Caco-2 (cell line): ENCODE measurements at regions not wholly inside any gene's neighbourhood (a gene's known extent, or its start where the extent isn't known, plus 50 kb on each side); places are given as distances from the start of the nearest gene placed in this dataset.

Source experiments
- BruUV-seq: library from RNA; stranded (reverse); fragments of 400-500 nt; replicated peaks from 2 replicates; lab custom pipeline; 2021; lab: Mats Ljungman, UMichigan
- CTCF ChIA-PET: fragments of 300-600 bp; sonication (Branson Sonifier 250); formaldehyde crosslinking; loops from one replicate; lab custom pipeline; 2022; ENCODE audit warnings: antibody characterized with exemption; lab: Charles Lee
- POLR2A ChIA-PET: fragments of 300-600 bp; sonication (Branson Sonifier 250); formaldehyde crosslinking; loops from one replicate; lab custom pipeline; 2022; ENCODE audit warnings: antibody characterized with exemption; lab: Charles Lee
- DNase-seq, 2 experiments: peaks; one replicate each; pipeline versions ENCODE4 v3.0.0 to v3.0.0-alpha.2; 2020 to 2022
- H3K27me3 ChIP-seq: replicated peaks from 2 replicates; pipeline ENCODE4 v1.6.0; 2011; ENCODE audit warnings: low read length; ENCODE audit not compliant: control insufficient read depth, insufficient read depth
- H3K36me3 ChIP-seq: 2 replicates; pipeline ENCODE4 v1.5.1; 2011; ENCODE audit warnings: low read length; ENCODE audit not compliant: control insufficient read depth, insufficient read depth
- H3K4me1 ChIP-seq: fragments of 250-450 bp; sonication (Bioruptor Pico); 2 replicates; pipeline ENCODE4 v1.5.1; 2020; ENCODE audit warnings: mild to moderate bottlenecking
- H3K4me3 ChIP-seq: 2 replicates; pipeline ENCODE4 v1.5.1; 2011; ENCODE audit warnings: low read depth, mild to moderate bottlenecking, control low read depth, low read length
- H3K9me3 ChIP-seq: fragments of 250-450 bp; sonication (Bioruptor Pico); 2 replicates; pipeline ENCODE4 v1.5.1; 2020; ENCODE audit warnings: mild to moderate bottlenecking, moderate library complexity
- H3K27ac Mint-ChIP-seq: one replicate; pipeline ENCODE4 v1.8.0; 2022; ENCODE audit warnings: mixed read lengths; ENCODE audit not compliant: unreplicated experiment
- H3K27me3 Mint-ChIP-seq: one replicate; pipeline ENCODE4 v1.8.0; 2022; ENCODE audit warnings: mixed read lengths; ENCODE audit not compliant: insufficient read depth, unreplicated experiment
- H3K36me3 Mint-ChIP-seq: one replicate; pipeline ENCODE4 v1.8.0; 2022; ENCODE audit warnings: mild to moderate bottlenecking, mixed read lengths; ENCODE audit not compliant: insufficient read depth, unreplicated experiment
- H3K4me1 Mint-ChIP-seq: one replicate; pipeline ENCODE4 v1.8.0; 2022; ENCODE audit warnings: low read depth, mixed read lengths; ENCODE audit not compliant: unreplicated experiment
- H3K4me3 Mint-ChIP-seq: one replicate; pipeline ENCODE4 v1.8.0; 2022; ENCODE audit warnings: mild to moderate bottlenecking, moderate library complexity, mixed read lengths; ENCODE audit not compliant: unreplicated experiment
- H3K9me3 Mint-ChIP-seq: one replicate; pipeline ENCODE4 v1.8.0; 2022; ENCODE audit warnings: mixed read lengths; ENCODE audit not compliant: unreplicated experiment
- intact Hi-C: fragments of 100-400 bp; cut with micrococcal nuclease; formaldehyde crosslinking; loops from one replicate; pipeline ENCODE4 v1.10.0; 2022; ENCODE audit not compliant: unreplicated experiment
- TF ChIP-seq, protein P1 (sequence below), 2 experiments: fragments of 200-600 bp in 1 of 2; IDR thresholded peaks; 1 replicate in 1 of 2; 2 replicates in 1 of 2; pipeline versions ENCODE4 v1.5.1 to v1.8.0; 2011 to 2022; ENCODE audit warnings: antibody characterized with exemption in 1 of 2, control low read depth in 1 of 2, inconsistent platforms in 1 of 2, low read depth in 1 of 2, low read length in 1 of 2, mild to moderate bottlenecking in 1 of 2, moderate library complexity in 1 of 2; ENCODE audit not compliant: insufficient read depth in 1 of 2, severe bottlenecking in 1 of 2, unreplicated experiment in 1 of 2

DNA sequence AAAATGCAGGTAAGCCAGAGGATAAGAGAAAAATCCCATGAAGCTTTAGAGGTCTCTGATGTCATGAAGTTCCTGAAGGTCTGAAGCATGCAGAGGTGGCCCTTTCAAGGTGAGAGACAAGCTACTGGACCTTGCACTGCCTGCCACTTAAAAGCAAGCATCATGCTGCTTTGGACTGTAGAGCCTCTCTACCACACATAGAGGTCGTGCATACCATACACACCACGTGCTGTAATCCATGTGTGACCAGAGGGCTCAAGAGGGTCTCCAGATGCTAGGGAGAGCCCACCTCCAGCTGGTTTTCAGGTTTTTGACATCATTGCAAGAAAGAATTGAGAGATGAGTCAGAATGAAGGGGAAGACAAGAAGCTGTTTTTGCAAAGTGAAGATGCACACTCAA lies 436.4 kb downstream of the TCERG1L start:
- H3K36me3 ChIP-seq, result no peaks in the 10 kb centered on the region
- ChIA-PET POLR2A (no interaction called here), CTCF (no interaction called here)
- H3K4me3 Mint-ChIP-seq, result no peak overlapping the region
- intact Hi-C loops, result no loop called here
- BruUV-seq, result no TSS peak
- H3K27me3 ChIP-seq, result no peaks in the 10 kb centered on the region
- no peak for DNase-seq
- H3K27ac Mint-ChIP-seq, result no peak overlapping the region
- no peak overlapping the region for H3K4me3 ChIP-seq
- H3K27me3 Mint-ChIP-seq, result peaks cover 2% of the 10 kb centered on the region
- H3K9me3 ChIP-seq, result no peaks in the 10 kb centered on the region
- no peaks in the 10 kb centered on the region for H3K4me1 ChIP-seq
- no peaks in the 10 kb centered on the region for H3K36me3 Mint-ChIP-seq
- H3K4me1 Mint-ChIP-seq, result no peaks in the 10 kb centered on the region
- no peaks in the 10 kb centered on the region for H3K9me3 Mint-ChIP-seq
- TF ChIP-seq, protein P1, sequence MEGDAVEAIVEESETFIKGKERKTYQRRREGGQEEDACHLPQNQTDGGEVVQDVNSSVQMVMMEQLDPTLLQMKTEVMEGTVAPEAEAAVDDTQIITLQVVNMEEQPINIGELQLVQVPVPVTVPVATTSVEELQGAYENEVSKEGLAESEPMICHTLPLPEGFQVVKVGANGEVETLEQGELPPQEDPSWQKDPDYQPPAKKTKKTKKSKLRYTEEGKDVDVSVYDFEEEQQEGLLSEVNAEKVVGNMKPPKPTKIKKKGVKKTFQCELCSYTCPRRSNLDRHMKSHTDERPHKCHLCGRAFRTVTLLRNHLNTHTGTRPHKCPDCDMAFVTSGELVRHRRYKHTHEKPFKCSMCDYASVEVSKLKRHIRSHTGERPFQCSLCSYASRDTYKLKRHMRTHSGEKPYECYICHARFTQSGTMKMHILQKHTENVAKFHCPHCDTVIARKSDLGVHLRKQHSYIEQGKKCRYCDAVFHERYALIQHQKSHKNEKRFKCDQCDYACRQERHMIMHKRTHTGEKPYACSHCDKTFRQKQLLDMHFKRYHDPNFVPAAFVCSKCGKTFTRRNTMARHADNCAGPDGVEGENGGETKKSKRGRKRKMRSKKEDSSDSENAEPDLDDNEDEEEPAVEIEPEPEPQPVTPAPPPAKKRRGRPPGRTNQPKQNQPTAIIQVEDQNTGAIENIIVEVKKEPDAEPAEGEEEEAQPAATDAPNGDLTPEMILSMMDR (IDR thresholded peaks at IDR 0.05; ENCODE audit: insufficient read depth in 1 of 2, low read depth in 1 of 2, low read length in 1 of 2, severe bottlenecking in 1 of 2, unreplicated experiment in 1 of 2), result no peak

DNA sequence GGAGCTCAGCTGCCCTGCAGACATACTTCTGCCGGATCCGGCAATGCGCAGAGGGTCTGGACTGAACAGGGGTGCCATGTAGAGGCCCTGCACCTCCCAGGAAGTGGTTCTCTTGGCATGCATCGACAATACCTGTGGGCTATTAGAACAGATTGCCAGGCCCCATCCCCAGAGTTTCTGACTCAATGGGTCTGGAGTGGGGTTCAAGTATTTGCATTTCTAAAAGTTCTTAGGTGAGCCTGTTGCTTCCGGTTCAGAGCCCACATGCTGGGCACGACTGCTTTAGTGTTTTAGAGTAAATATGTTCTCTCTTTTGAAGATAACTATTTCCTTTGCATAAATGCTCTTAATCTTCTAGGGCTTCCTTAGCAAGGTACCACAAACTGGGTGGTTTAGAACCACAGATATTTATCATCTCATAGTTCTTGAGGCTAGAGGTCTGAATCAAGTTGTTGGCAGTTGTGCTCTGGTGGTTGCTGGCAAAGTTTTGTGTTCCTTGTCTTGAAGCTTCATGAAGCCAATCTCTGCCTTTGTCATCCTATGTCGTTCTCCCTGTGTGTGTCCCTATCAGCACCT lies 435.5 kb downstream of the TCERG1L start:
- H3K4me1 Mint-ChIP-seq, result no peaks in the 10 kb centered on the region
- TF ChIP-seq, protein P1 (IDR thresholded peaks at IDR 0.05; ENCODE audit: insufficient read depth in 1 of 2, low read depth in 1 of 2, low read length in 1 of 2, severe bottlenecking in 1 of 2, unreplicated experiment in 1 of 2), result no peak
- Histone ChIP-seq H3K9me3 (no peaks in the 10 kb centered on the region; the same call in 1 of the 2 replicates), H3K36me3 (no peaks in the 10 kb centered on the region), H3K4me3 (no peak overlapping the region), H3K27me3 (no peaks in the 10 kb centered on the region), H3K4me1 (no peaks in the 10 kb centered on the region)
- POLR2A ChIA-PET, result no interaction called here
- peaks cover 2% of the 10 kb centered on the region for H3K27me3 Mint-ChIP-seq
- intact Hi-C loops, result no loop called here
- no peak overlapping the region for H3K4me3 Mint-ChIP-seq
- H3K27ac Mint-ChIP-seq, result no peak overlapping the region
- no TSS peak for BruUV-seq
- CTCF ChIA-PET, result no interaction called here
- no peaks in the 10 kb centered on the region for H3K9me3 Mint-ChIP-seq
- DNase-seq, result no peak
- no peaks in the 10 kb centered on the region for H3K36me3 Mint-ChIP-seq

DNA sequence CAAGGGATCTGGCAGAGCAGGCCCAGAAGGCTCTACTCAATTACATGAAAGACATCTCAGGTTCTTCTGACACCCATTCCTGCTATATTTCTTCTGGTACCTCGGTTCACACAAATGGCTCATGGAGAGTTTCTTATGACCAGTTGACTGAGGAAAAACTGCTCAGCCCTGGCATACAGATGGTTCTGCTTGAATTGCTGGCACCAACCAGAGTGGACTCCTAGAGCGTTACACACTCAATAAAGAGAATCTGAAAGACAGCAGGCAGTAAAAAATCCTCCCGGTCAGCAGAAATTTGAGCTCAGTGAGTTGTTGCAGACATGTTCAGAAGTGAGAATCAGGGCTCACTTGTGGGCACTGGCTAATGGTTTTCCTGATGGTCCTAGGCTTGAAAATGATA lies 434.4 kb downstream of the TCERG1L start:
- H3K4me1 ChIP-seq, result no peaks in the 10 kb centered on the region
- H3K4me1 Mint-ChIP-seq, result no peaks in the 10 kb centered on the region
- H3K27ac Mint-ChIP-seq, result no peak overlapping the region
- no peaks in the 10 kb centered on the region for H3K36me3 ChIP-seq
- intact Hi-C loops, result no loop called here
- no peaks in the 10 kb centered on the region for H3K27me3 ChIP-seq
- no peaks in the 10 kb centered on the region for H3K9me3 Mint-ChIP-seq
- H3K27me3 Mint-ChIP-seq, result peaks cover 2% of the 10 kb centered on the region
- DNase-seq, result no peak
- POLR2A ChIA-PET, result no interaction called here
- TF ChIP-seq, protein P1 (IDR thresholded peaks at IDR 0.05; ENCODE audit: insufficient read depth in 1 of 2, low read depth in 1 of 2, low read length in 1 of 2, severe bottlenecking in 1 of 2, unreplicated experiment in 1 of 2), result no peak
- H3K9me3 ChIP-seq, result no peaks in the 10 kb centered on the region; the same call in 1 of the 2 replicates
- CTCF ChIA-PET, result no interaction called here
- H3K36me3 Mint-ChIP-seq, result no peaks in the 10 kb centered on the region
- no peak overlapping the region for H3K4me3 Mint-ChIP-seq
- no peak overlapping the region for H3K4me3 ChIP-seq
- BruUV-seq, result no TSS peak
